HG03039 (cell line): ENCODE measurements at regions not wholly inside any gene's neighbourhood (a gene's known extent, or its start where the extent isn't known, plus 50 kb on each side); places are given as distances from the start of the nearest gene placed in this dataset.

Experiments
- ATAC-seq: cut with Tn5 transposase; IDR thresholded peaks from one replicate; pipeline ENCODE4 v1.9.1; 2021; ENCODE audit warnings: mild to moderate bottlenecking, moderate library complexity; ENCODE audit not compliant: unreplicated experiment

- ATAC-seq: no peak
These were observed 1544.5 kb upstream of the TENM3 start for GRCh38 chr4:180698550-180699195.

- ATAC-seq: no peak
These were observed 1536.4 kb upstream of the TENM3 start for GRCh38 chr4:180706766-180707165.

- no peak for ATAC-seq
These were observed 1532.4 kb upstream of the TENM3 start for GRCh38 chr4:180710628-180711337.

GRCh38 chr4:180717451-180718033 lies 1525.7 kb upstream of the TENM3 start:
- ATAC-seq: no peak

GRCh38 chr4:180721356-180721755 lies 1521.8 kb upstream of the TENM3 start:
- ATAC-seq: no peak

DNA sequence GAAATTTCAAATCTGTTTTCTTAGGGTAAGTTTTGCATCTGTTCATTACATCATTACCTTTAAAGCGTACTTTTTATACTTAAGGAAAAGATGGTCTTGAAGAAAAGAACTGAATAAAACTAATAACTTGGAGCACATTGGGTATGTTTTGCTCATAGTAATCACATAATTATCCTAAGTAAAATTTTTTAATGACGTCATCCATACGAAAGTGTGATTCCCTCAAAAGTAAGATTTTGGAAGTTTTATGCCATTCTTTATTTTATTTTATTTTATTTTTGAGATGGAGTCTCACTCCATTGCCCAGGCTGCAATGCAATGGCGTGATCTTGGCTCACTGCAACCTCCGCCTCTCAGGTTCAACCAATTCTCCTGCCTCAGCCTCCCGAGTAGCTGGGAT lies 1516.6 kb upstream of the TENM3 start:
- no peak for ATAC-seq

DNA sequence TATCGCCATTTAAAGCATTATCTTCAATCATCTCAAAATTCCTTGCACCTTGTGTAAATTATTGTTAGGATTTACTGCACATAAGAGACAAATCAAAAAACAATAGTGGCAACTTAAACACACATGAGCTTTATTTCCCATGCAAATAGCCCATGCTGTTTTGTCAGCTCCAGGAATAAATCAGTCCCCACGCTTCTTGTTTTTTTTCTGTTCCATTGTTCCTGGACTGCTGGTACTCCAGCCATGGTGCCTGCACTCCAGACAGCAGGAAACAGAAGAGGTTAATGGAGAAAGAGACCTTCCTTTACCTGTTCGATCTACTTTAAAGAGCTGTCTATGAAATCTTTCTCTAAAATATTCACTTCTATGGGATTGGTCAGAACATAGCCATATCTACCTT lies 1515.7 kb upstream of the TENM3 start:
- no peak for ATAC-seq

GRCh38 chr4:180734753-180735432 lies 1508.3 kb upstream of the TENM3 start:
- ATAC-seq: no peak

GRCh38 chr4:180741703-180742102 lies 1501.5 kb upstream of the TENM3 start:
- ATAC-seq: no peak

GRCh38 chr4:180745019-180745418 lies 1498.2 kb upstream of the TENM3 start:
- no peak for ATAC-seq

- no peak for ATAC-seq
These were observed 1492.2 kb upstream of the TENM3 start for GRCh38 chr4:180751009-180751408.

- no peak for ATAC-seq
These were observed 1485.3 kb upstream of the TENM3 start for GRCh38 chr4:180757927-180758326.

DNA sequence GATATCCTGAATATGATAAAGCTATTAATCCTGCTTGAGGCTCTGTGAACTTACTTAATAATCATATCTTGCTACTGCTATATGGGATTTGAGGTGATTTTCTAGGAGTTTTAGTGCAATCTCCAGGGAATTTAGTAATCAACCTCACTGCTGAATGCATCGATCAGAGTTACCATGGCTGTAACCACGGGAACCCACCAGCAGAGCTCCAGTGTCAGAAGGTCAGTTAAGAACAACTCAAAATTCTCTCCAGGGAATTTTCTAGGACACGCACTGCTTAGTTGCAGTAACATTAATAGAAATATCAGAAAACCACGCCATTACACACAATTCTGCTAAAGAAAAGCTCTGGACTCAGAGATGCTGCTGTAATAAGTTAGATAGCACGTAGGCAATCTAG lies 1477.2 kb upstream of the TENM3 start:
- no peak for ATAC-seq

DNA sequence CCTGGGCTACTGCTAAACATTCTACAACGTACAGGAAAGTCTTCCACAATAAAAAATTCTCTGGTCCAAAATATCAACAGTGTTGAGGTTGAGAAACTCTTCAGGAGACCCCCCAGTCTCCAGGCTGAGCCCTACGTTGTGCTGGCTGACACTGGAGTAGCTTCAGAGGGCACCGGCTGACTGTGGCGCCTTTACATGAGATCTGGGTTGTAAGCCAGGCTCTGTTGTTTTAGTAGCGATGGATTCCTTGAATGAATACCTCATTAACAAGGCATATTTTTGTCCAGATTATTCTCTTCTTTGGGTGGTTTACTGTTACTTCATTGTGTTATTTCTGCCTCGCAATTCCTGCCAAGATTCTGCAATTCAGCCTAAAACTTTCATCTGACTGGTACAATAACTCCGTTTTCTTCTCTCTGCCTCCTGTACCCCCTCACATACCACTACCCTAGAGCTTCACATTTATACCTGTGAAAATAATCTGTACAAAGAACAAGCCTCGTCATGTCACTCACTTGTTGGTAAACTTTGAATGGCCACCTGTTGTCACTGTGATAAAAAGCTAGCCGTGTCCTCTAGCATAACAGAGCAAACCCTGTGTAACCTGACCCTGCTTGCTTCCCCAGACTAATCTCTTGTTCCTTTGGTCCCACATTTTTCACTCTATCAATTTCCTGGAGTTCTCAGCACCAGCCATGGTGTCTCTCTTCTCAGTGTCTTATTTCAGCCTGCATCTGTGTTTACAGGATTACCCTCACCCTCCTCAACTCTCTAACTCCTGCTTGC lies 1476.1 kb upstream of the TENM3 start:
- no peak for ATAC-seq

DNA sequence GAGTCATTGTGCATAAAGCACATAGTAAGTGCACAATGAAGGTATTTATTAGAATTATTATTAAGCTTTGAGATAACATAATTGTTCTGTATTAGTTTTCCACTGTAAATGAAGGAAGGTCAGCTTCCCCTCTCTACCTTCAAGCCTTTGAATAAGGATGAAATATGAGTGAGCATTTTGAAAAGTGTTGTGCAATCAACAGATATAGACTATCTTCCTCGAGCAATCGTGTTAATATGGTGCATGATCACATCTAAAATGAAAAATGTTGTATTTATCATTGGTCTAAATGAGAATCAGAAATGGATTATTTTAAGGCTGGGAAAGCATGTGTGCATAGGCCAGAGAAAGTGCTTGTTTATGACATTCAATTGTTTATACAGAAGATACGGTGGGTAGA lies 1474.6 kb upstream of the TENM3 start:
- no peak for ATAC-seq

GRCh38 chr4:180769791-180770190 lies 1473.4 kb upstream of the TENM3 start:
- ATAC-seq: no peak

- ATAC-seq: no peak
These were observed 1472.9 kb upstream of the TENM3 start for GRCh38 chr4:180770265-180770664.

GRCh38 chr4:180784940-180785339 lies 1458.3 kb upstream of the TENM3 start:
- no peak for ATAC-seq

DNA sequence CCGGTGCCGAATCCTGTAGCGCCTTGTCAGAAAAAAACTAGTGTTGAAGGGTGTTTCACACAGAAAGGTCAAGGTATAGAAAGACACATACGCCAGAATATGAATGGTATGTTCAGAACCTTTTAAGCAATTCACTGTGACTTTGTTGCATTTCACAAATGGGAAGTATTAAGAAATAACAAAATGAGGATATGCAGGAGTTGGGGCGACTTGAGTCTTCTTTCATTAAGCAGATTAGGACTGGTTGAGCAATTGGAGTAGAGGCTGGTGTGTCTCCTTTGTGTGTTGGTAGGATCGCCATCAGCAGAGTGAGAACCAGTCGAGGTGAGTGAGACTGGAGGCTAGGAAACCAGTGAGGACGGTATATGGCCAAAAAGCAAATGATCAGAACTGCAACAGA lies 1454.5 kb upstream of the TENM3 start:
- no peak for ATAC-seq

- no peak for ATAC-seq
These were observed 1453.3 kb upstream of the TENM3 start for GRCh38 chr4:180789929-180790328.

- ATAC-seq: no peak
These were observed 1452.7 kb upstream of the TENM3 start for GRCh38 chr4:180790471-180790870.
